ENCODE measurements at regions not wholly inside any gene's neighbourhood (a gene's known extent, or its start where the extent isn't known, plus 50 kb on each side); places are given as distances from the start of the nearest gene placed in this dataset.
"Not testable (repeated sequence)": the region's sequence is repeated elsewhere in the genome, so short reads cannot be mapped to it uniquely, and the experiment has no call there.

DNA sequence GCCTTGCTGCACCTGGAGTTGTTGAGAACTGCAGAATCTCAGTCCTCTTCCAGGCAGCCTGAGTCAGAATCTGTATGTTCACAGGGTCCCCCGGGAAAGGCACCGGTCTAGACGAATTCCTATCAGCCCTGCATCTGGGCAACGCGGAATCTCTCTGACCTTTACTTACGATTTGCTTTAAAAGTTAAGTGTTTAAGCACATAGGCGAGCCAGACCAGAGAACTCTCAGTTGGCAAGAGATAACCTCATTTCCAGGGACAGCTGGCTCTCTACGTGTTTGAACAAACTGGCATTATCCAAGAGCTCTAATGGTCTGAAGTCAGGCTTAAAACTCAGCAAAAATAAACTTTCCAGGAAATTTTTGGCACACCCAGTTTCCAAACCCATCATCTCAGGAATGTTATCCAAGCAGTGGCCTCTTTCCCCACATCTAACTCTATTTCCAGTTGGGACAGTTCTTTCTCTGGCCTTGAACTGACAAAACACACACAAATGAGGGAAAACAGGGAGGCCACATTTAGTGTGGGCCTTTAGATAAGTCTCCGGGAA, 53.4 kb downstream of the HES1 start:
- H3K4me3 ChIP-seq (ENCODE audit: low read length) = no peak overlapping the region
- no peak for DNase-seq (ENCODE audit: low read depth)
- TF ChIP-seq, protein P1, sequence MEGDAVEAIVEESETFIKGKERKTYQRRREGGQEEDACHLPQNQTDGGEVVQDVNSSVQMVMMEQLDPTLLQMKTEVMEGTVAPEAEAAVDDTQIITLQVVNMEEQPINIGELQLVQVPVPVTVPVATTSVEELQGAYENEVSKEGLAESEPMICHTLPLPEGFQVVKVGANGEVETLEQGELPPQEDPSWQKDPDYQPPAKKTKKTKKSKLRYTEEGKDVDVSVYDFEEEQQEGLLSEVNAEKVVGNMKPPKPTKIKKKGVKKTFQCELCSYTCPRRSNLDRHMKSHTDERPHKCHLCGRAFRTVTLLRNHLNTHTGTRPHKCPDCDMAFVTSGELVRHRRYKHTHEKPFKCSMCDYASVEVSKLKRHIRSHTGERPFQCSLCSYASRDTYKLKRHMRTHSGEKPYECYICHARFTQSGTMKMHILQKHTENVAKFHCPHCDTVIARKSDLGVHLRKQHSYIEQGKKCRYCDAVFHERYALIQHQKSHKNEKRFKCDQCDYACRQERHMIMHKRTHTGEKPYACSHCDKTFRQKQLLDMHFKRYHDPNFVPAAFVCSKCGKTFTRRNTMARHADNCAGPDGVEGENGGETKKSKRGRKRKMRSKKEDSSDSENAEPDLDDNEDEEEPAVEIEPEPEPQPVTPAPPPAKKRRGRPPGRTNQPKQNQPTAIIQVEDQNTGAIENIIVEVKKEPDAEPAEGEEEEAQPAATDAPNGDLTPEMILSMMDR (conservative IDR thresholded peaks at IDR 0.05; ENCODE audit: low read depth, low read length) = no peak

DNA sequence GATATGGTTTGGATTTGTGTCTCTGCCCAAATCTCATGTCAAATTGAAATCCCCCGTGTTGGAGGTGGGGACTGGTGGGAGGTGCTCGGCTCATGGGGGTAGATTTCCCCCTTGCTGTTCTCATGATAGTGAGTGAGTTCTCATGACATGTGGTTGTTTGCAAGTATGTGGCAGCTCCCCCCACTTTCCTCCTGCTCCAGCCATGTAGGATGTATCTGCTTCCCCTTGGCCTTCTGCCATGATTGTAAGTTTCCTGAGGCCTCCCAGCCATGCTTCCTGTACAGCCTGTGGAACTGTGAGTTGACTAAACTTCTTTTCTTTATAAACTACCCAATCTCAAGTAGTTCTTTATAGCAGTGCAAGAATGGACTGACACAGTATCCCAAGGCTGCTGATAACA, 55.9 kb downstream of the HES1 start:
- H3K4me3 ChIP-seq (ENCODE audit: low read length); DNase-seq (ENCODE audit: low read depth): not testable (repeated sequence)

DNA sequence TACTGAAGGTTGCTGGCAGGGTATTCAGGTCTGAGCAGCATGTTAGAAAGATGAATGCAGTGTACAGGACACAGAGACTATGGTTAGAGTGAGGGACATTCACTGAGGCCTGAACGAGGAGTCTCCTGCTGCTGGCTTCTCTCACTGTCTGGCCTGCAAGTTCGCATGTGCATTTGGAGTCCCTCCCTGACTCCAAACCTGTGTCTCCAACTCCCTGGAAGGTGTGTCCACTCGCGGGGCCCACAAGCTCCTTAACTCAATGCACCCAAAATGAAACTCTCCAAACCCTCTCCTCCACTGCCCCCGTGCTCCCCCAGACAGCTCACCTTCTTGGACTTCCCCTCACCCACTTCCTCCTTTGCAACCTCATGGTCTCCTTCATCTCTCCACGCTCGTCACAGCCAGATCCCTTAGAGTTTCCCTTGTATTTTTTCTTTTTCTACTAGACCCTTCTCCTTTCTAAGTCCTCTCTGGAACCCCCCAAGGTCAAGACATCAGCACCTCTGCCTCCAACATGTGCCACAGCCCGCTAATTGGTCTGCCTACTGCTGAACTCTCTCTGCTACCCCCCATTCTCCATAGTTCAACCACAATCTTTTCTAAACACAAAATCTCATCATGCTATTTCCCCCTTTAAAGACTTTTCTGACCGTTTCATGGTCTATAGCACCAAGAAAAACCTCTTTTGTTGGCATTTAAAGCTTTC, 58.3 kb downstream of the HES1 start:
- TF ChIP-seq, protein P1 (conservative IDR thresholded peaks at IDR 0.05; ENCODE audit: low read depth, low read length) = no peak
- H3K4me3 ChIP-seq (ENCODE audit: low read length) = no peak overlapping the region
- no peak for DNase-seq (ENCODE audit: low read depth)

DNA sequence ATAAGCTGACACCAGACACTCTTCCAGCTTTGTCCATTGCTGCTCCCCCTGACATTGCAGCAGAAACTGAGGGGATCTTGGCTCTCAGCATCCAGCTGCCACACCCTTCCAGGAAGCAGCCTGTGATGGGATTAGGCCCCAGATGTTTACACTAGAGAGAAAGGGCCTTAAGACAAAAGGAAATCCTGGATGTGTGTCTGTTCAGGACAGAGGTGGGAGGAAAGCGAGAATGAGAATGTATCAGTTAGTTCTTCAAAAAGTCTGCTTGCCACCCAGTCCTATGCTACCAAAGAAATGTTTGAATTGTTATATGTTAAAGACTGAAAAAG, 58.8 kb downstream of the HES1 start:
- TF ChIP-seq, protein P1 (conservative IDR thresholded peaks at IDR 0.05; ENCODE audit: low read depth, low read length) = no peak
- no peak overlapping the region for H3K4me3 ChIP-seq (ENCODE audit: low read length)

DNA sequence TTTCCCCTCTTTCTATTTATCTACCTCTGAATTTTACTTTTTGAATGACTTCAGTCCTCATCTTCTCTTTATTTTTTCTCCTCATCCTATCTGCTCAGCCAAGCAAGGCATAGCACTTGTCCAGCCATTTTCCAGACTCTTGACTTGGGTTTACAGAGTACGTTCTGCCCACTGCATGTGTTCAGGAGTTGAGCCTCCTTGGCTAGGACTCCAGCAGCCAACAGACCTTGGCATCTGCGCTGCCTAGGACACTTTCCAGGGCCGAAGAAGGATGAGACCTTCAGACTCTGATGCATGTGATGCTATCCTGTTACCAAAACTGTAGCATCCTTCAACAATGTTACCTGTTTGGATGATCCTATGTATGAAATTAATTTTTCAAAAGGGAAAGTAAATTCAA, 59.7 kb downstream of the HES1 start:
- no peak for DNase-seq (ENCODE audit: low read depth)
- no peak overlapping the region for H3K4me3 ChIP-seq (ENCODE audit: low read length)
- TF ChIP-seq, protein P1 (conservative IDR thresholded peaks at IDR 0.05; ENCODE audit: low read depth, low read length) = no peak

More for the DNA sequence above, 58.8 kb downstream of the HES1 start:
- no peak for DNase-seq (ENCODE audit: low read depth)

DNA sequence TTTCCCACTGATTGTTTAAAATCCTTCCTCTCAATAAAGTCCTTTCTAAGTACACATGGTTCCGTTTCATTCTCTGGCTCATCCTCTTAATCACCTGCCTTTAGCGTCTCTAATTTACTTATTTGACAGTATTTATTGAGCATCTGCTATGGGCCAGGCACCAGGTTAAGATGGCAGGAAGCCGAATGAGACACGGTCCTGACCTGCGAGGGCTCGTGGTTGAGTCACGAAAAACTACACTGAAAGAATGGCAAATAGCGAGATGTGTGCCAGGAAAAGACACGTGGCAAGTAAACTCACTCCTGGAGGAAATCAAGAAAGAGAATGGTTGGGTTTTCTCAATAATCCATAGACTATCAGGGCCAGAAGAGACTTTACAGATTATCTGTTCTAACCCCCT, 60.9 kb downstream of the HES1 start:
- H3K4me3 ChIP-seq (ENCODE audit: low read length) = no peak overlapping the region
- DNase-seq (ENCODE audit: low read depth) = no peak
- TF ChIP-seq, protein P1 (conservative IDR thresholded peaks at IDR 0.05; ENCODE audit: low read depth, low read length) = no peak

DNA sequence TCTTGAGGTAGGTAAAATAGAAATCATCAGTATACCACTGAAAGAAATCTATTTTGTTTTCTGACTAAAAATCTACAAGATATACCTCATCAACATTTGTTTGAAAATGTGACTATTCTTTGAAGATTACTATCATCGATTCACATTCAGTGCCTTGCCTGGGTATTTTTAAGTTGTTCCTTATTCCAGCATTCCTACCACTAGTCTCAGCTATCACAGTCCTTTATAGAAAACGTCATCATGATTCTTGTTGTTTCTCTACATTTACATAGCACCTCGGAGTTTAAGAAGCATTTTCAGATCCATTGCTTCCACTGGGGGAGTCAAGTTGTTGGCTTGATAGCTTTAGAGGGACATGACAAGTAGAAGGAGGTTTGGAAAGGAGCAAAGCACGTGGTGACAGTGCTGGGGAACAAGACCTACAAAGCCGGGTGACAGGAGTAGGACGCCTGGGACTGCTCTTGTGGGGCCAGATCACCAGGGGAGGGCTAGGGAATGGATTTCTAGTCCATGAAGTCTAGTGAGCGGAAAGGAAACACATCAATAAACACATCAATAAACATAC, 61.5 kb downstream of the HES1 start:
- no peak for DNase-seq (ENCODE audit: low read depth)
- H3K4me3 ChIP-seq (ENCODE audit: low read length) = no peak overlapping the region
- TF ChIP-seq, protein P1 (conservative IDR thresholded peaks at IDR 0.05; ENCODE audit: low read depth, low read length) = no peak

All from retinal pigment epithelial cell (primary cell).